GM19043 (cell line): ENCODE measurements at regions not wholly inside any gene's neighbourhood (a gene's known extent, or its start where the extent isn't known, plus 50 kb on each side); places are given as distances from the start of the nearest gene placed in this dataset.
"Not testable (repeated sequence)": the region's sequence is repeated elsewhere in the genome, so short reads cannot be mapped to it uniquely, and the experiment has no call there.

ENCODE experiments used
- ATAC-seq: cut with Tn5 transposase; IDR thresholded peaks from one replicate; pipeline ENCODE4 v1.9.1; 2021; ENCODE audit warnings: low read depth; ENCODE audit not compliant: unreplicated experiment

- not testable (repeated sequence) for ATAC-seq
These were observed 1041.5 kb downstream of the SLC6A15 start for GRCh38 chr12:83870921-83871599.

GRCh38 chr12:83866477-83866876 is 1046.1 kb downstream of the SLC6A15 start:
- ATAC-seq, result no peak

GRCh38 chr12:83865431-83865830 is 1047.2 kb downstream of the SLC6A15 start:
- ATAC-seq, result no peak

- no peak for ATAC-seq
These were observed 1048.5 kb downstream of the SLC6A15 start for GRCh38 chr12:83864054-83864453.

- ATAC-seq, result no peak
These were observed 1053.6 kb downstream of the SLC6A15 start for GRCh38 chr12:83859021-83859420.

- no peak for ATAC-seq
These were observed 1055.8 kb downstream of the SLC6A15 start for GRCh38 chr12:83856803-83857202.

GRCh38 chr12:83850531-83850930 is 1062.1 kb downstream of the SLC6A15 start:
- ATAC-seq, result no peak

GRCh38 chr12:83848702-83849101 is 1063.9 kb downstream of the SLC6A15 start:
- no peak for ATAC-seq

GRCh38 chr12:83843541-83843940 is 1069.1 kb downstream of the SLC6A15 start:
- no peak for ATAC-seq

GRCh38 chr12:83841620-83842019 is 1071.0 kb downstream of the SLC6A15 start:
- ATAC-seq, result no peak

- ATAC-seq, result no peak
These were observed 1084.7 kb downstream of the SLC6A15 start for GRCh38 chr12:83827860-83828259.

GRCh38 chr12:83827193-83827592 is 1085.4 kb downstream of the SLC6A15 start:
- no peak for ATAC-seq

GRCh38 chr12:83826112-83826511 is 1086.5 kb downstream of the SLC6A15 start:
- peak; percentile 57 for ATAC-seq

GRCh38 chr12:83823386-83824045 is 1089.1 kb downstream of the SLC6A15 start:
- peak; percentile 63 for ATAC-seq

- no peak for ATAC-seq
These were observed 1090.6 kb downstream of the SLC6A15 start for GRCh38 chr12:83821967-83822366.

- ATAC-seq, result no peak
These were observed 1093.7 kb downstream of the SLC6A15 start for GRCh38 chr12:83818881-83819280.

- ATAC-seq, result no peak
These were observed 1094.9 kb downstream of the SLC6A15 start for GRCh38 chr12:83817730-83818129.

- no peak for ATAC-seq
These were observed 1104.0 kb downstream of the SLC6A15 start for GRCh38 chr12:83808591-83808990.

GRCh38 chr12:83807871-83808270 is 1104.7 kb downstream of the SLC6A15 start:
- ATAC-seq, result no peak

- ATAC-seq, result no peak
These were observed 1106.7 kb downstream of the SLC6A15 start for GRCh38 chr12:83805873-83806272.

GRCh38 chr12:83805156-83805772 is 1107.3 kb downstream of the SLC6A15 start:
- no peak for ATAC-seq

- no peak for ATAC-seq
These were observed 1110.6 kb downstream of the SLC6A15 start for GRCh38 chr12:83801972-83802371.
